Spleen (tissue), 7 donors: ENCODE measurements at regions not wholly inside any gene's neighbourhood (a gene's known extent, or its start where the extent isn't known, plus 50 kb on each side); places are given as distances from the start of the nearest gene placed in this dataset.

Experiments
- POLR2A ChIP-seq, 3 donors: fragments of 450-650 bp; IDR thresholded peaks; one replicate each; pipeline ENCODE4 v1.5.1; 2017; ENCODE audit warnings: antibody characterized with exemption in 3 of 3, mild to moderate bottlenecking in 1 of 3
- POLR2AphosphoS5 ChIP-seq, 3 donors: sonication (generic); formaldehyde crosslinking; IDR thresholded peaks; one replicate each; pipeline ENCODE4 v1.5.1; 2017; ENCODE audit warnings: antibody characterized with exemption in 3 of 3
- TF ChIP-seq, protein P1 (sequence below), 11 experiments: fragments of 200-600 bp in 7 of 11; fragments of 450-650 bp in 4 of 11; sonication (generic) in 4 of 11; IDR thresholded peaks in 8 of 11; conservative IDR thresholded peaks in 3 of 11; 1 replicate in 7 of 11; 2 replicates in 4 of 11; pipeline versions ENCODE4 v1.4.0 to v1.8.0; 2016 to 2021; ENCODE audit warnings: antibody characterized with exemption in 11 of 11, inconsistent platforms in 4 of 11, mild to moderate bottlenecking in 1 of 11
- donor health status: DM: no; HTN: no; CAD: no; lungs with moderate emphysema.
- donor health status: DM: no; HTN: no; CAD: no.
- donor health status: DM: no; HTN: no; CAD: no.

DNA sequence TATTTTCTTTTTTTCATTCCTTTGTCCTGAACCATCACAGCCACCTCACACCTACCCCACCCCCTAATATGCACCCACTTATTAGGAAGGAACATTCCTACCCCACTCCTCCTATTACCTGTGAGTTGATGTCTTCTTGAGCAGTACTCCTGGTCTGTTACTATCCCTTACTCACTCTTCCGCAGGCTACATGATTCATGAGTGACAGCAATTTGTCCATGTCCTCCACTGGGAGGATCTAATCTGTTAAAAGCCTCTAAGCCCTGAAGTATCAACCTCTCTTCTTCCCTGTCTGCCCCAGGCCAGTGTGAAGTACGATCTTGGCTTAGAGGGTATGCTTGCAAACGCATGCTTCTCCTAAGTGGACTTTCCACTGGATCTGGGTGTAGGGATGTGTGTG is 75.6 kb upstream of the RFX8 start:
- TF ChIP-seq POLR2A (IDR thresholded peaks at IDR 0.05) (no peak), POLR2AphosphoS5 (IDR thresholded peaks at IDR 0.05) (no peak)
- TF ChIP-seq, protein P1, sequence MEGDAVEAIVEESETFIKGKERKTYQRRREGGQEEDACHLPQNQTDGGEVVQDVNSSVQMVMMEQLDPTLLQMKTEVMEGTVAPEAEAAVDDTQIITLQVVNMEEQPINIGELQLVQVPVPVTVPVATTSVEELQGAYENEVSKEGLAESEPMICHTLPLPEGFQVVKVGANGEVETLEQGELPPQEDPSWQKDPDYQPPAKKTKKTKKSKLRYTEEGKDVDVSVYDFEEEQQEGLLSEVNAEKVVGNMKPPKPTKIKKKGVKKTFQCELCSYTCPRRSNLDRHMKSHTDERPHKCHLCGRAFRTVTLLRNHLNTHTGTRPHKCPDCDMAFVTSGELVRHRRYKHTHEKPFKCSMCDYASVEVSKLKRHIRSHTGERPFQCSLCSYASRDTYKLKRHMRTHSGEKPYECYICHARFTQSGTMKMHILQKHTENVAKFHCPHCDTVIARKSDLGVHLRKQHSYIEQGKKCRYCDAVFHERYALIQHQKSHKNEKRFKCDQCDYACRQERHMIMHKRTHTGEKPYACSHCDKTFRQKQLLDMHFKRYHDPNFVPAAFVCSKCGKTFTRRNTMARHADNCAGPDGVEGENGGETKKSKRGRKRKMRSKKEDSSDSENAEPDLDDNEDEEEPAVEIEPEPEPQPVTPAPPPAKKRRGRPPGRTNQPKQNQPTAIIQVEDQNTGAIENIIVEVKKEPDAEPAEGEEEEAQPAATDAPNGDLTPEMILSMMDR (IDR thresholded peaks at IDR 0.05 in 8 of 11, conservative IDR thresholded peaks at IDR 0.05 in 3 of 11), result no peak
